ENCODE measurements at regions not wholly inside any gene's neighbourhood (a gene's known extent, or its start where the extent isn't known, plus 50 kb on each side); places are given as distances from the start of the nearest gene placed in this dataset.

DNA sequence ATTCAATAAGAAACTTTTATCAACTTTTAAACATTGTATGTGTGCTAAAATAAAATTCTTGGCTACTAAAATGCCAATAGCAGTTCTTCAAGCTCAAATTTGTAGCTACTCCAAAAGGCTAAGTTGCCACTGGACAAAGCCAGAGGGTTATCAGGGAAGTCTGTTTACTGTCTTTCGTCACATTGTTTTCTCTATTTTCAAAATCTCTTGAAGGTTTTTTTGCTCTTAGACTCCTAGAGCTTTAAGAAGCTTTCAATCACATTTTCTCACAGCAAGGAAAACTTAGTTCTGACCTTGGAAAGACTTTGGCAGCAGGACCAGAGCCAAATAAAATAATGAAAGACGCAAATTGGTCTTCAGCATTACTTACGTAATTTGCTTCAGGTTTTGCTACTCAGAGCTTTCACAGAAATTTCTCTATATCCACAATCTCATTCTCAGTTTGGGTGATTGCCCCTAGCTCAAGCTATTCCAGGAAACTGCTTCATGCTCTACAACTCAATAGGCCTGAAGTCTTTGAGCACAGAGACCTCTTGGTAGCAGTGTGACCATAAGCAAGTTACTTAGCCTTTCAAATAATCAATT is 257.7 kb downstream of the GABRG2 start (continued):
- TF ChIP-seq SP1 (CRISPR knock-in tag; conservative IDR thresholded peaks at IDR 0.05) (no peak), HMGA2 (CRISPR knock-in tag; IDR thresholded peaks at IDR 0.05) (no peak), CREB1 (CRISPR knock-in tag; IDR thresholded peaks at IDR 0.05) (no peak)
- TF ChIP-seq, protein P1, sequence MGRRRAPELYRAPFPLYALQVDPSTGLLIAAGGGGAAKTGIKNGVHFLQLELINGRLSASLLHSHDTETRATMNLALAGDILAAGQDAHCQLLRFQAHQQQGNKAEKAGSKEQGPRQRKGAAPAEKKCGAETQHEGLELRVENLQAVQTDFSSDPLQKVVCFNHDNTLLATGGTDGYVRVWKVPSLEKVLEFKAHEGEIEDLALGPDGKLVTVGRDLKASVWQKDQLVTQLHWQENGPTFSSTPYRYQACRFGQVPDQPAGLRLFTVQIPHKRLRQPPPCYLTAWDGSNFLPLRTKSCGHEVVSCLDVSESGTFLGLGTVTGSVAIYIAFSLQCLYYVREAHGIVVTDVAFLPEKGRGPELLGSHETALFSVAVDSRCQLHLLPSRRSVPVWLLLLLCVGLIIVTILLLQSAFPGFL (CRISPR knock-in tag; IDR thresholded peaks at IDR 0.05; ENCODE audit: borderline replicate concordance): no peak
- TF ChIP-seq, protein P2, sequence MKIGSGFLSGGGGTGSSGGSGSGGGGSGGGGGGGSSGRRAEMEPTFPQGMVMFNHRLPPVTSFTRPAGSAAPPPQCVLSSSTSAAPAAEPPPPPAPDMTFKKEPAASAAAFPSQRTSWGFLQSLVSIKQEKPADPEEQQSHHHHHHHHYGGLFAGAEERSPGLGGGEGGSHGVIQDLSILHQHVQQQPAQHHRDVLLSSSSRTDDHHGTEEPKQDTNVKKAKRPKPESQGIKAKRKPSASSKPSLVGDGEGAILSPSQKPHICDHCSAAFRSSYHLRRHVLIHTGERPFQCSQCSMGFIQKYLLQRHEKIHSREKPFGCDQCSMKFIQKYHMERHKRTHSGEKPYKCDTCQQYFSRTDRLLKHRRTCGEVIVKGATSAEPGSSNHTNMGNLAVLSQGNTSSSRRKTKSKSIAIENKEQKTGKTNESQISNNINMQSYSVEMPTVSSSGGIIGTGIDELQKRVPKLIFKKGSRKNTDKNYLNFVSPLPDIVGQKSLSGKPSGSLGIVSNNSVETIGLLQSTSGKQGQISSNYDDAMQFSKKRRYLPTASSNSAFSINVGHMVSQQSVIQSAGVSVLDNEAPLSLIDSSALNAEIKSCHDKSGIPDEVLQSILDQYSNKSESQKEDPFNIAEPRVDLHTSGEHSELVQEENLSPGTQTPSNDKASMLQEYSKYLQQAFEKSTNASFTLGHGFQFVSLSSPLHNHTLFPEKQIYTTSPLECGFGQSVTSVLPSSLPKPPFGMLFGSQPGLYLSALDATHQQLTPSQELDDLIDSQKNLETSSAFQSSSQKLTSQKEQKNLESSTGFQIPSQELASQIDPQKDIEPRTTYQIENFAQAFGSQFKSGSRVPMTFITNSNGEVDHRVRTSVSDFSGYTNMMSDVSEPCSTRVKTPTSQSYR (CRISPR knock-in tag; IDR thresholded peaks at IDR 0.05): no peak

- Mint-ChIP-seq H3K27ac (no peak overlapping the region), H3K4me1 (peaks cover 6% of the 10 kb centered on the region; the same call in 1 of the 2 replicates), H3K4me3 (no peak overlapping the region), H3K36me3 (no peaks in the 10 kb centered on the region), H3K9me3 (peaks cover 20% of the 10 kb centered on the region), H3K27me3 (ENCODE audit: low read depth) (no peaks in the 10 kb centered on the region)
- ChIA-PET CTCF (no interaction called here), POLR2A (no interaction called here)
- no peak for DNase-seq (ENCODE audit: low spot score)
- ATAC-seq: no peak
- TF ChIP-seq NR2C2 (CRISPR knock-in tag; IDR thresholded peaks at IDR 0.05) (no peak), SP1 (CRISPR knock-in tag; conservative IDR thresholded peaks at IDR 0.05) (no peak), ZBTB21 (CRISPR knock-in tag; IDR thresholded peaks at IDR 0.05; ENCODE audit: borderline replicate concordance) (no peak), GABPB1 (CRISPR knock-in tag; IDR thresholded peaks at IDR 0.05) (no peak), ETV6 (CRISPR knock-in tag; IDR thresholded peaks at IDR 0.05) (no peak), FOXK1 (CRISPR knock-in tag; IDR thresholded peaks at IDR 0.05) (no peak), USF1 (CRISPR knock-in tag; IDR thresholded peaks at IDR 0.05) (no peak)
- TF ChIP-seq, protein P3, sequence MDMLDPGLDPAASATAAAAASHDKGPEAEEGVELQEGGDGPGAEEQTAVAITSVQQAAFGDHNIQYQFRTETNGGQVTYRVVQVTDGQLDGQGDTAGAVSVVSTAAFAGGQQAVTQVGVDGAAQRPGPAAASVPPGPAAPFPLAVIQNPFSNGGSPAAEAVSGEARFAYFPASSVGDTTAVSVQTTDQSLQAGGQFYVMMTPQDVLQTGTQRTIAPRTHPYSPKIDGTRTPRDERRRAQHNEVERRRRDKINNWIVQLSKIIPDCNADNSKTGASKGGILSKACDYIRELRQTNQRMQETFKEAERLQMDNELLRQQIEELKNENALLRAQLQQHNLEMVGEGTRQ (CRISPR knock-in tag; IDR thresholded peaks at IDR 0.05): no peak
- TF ChIP-seq, protein P4, sequence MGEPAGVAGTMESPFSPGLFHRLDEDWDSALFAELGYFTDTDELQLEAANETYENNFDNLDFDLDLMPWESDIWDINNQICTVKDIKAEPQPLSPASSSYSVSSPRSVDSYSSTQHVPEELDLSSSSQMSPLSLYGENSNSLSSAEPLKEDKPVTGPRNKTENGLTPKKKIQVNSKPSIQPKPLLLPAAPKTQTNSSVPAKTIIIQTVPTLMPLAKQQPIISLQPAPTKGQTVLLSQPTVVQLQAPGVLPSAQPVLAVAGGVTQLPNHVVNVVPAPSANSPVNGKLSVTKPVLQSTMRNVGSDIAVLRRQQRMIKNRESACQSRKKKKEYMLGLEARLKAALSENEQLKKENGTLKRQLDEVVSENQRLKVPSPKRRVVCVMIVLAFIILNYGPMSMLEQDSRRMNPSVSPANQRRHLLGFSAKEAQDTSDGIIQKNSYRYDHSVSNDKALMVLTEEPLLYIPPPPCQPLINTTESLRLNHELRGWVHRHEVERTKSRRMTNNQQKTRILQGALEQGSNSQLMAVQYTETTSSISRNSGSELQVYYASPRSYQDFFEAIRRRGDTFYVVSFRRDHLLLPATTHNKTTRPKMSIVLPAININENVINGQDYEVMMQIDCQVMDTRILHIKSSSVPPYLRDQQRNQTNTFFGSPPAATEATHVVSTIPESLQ (CRISPR knock-in tag; IDR thresholded peaks at IDR 0.05): no peak
These were observed 267.4 kb downstream of the GABRG2 start for GRCh38 chr5:162334944-162335343.

GRCh38 chr5:162360373-162360931 is 292.9 kb downstream of the GABRG2 start:
- Mint-ChIP-seq H3K4me3 (no peak overlapping the region), H3K27me3 (ENCODE audit: low read depth) (no peaks in the 10 kb centered on the region), H3K4me1 (no peaks in the 10 kb centered on the region), H3K9me3 (peaks cover 26% of the 10 kb centered on the region), H3K36me3 (peaks cover 7% of the 10 kb centered on the region; the same call in 1 of the 2 replicates), H3K27ac (no peak overlapping the region)
- POLR2A ChIA-PET: no interaction called here
- CTCF ChIA-PET: no interaction called here
- DNase-seq (ENCODE audit: low spot score): no peak
- no peak for ATAC-seq
- TF ChIP-seq, protein P5, sequence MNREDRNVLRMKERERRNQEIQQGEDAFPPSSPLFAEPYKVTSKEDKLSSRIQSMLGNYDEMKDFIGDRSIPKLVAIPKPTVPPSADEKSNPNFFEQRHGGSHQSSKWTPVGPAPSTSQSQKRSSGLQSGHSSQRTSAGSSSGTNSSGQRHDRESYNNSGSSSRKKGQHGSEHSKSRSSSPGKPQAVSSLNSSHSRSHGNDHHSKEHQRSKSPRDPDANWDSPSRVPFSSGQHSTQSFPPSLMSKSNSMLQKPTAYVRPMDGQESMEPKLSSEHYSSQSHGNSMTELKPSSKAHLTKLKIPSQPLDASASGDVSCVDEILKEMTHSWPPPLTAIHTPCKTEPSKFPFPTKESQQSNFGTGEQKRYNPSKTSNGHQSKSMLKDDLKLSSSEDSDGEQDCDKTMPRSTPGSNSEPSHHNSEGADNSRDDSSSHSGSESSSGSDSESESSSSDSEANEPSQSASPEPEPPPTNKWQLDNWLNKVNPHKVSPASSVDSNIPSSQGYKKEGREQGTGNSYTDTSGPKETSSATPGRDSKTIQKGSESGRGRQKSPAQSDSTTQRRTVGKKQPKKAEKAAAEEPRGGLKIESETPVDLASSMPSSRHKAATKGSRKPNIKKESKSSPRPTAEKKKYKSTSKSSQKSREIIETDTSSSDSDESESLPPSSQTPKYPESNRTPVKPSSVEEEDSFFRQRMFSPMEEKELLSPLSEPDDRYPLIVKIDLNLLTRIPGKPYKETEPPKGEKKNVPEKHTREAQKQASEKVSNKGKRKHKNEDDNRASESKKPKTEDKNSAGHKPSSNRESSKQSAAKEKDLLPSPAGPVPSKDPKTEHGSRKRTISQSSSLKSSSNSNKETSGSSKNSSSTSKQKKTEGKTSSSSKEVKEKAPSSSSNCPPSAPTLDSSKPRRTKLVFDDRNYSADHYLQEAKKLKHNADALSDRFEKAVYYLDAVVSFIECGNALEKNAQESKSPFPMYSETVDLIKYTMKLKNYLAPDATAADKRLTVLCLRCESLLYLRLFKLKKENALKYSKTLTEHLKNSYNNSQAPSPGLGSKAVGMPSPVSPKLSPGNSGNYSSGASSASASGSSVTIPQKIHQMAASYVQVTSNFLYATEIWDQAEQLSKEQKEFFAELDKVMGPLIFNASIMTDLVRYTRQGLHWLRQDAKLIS (CRISPR knock-in tag; IDR thresholded peaks at IDR 0.05; ENCODE audit: borderline replicate concordance): no peak
- TF ChIP-seq GABPB1 (CRISPR knock-in tag; IDR thresholded peaks at IDR 0.05) (no peak), NR1H2 (CRISPR knock-in tag; IDR thresholded peaks at IDR 0.05) (no peak), MAX (CRISPR knock-in tag; IDR thresholded peaks at IDR 0.05) (no peak), TEAD1 (CRISPR knock-in tag; IDR thresholded peaks at IDR 0.05) (no peak)
- TF ChIP-seq, protein P6, sequence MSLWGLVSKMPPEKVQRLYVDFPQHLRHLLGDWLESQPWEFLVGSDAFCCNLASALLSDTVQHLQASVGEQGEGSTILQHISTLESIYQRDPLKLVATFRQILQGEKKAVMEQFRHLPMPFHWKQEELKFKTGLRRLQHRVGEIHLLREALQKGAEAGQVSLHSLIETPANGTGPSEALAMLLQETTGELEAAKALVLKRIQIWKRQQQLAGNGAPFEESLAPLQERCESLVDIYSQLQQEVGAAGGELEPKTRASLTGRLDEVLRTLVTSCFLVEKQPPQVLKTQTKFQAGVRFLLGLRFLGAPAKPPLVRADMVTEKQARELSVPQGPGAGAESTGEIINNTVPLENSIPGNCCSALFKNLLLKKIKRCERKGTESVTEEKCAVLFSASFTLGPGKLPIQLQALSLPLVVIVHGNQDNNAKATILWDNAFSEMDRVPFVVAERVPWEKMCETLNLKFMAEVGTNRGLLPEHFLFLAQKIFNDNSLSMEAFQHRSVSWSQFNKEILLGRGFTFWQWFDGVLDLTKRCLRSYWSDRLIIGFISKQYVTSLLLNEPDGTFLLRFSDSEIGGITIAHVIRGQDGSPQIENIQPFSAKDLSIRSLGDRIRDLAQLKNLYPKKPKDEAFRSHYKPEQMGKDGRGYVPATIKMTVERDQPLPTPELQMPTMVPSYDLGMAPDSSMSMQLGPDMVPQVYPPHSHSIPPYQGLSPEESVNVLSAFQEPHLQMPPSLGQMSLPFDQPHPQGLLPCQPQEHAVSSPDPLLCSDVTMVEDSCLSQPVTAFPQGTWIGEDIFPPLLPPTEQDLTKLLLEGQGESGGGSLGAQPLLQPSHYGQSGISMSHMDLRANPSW (CRISPR knock-in tag; conservative IDR thresholded peaks at IDR 0.05; ENCODE audit: low read depth): no peak

Measured in WTC11 (cell line).